OCI-LY7 (cell line): ENCODE measurements at regions not wholly inside any gene's neighbourhood (a gene's known extent, or its start where the extent isn't known, plus 50 kb on each side); places are given as distances from the start of the nearest gene placed in this dataset.

Experiments
- BruUV-seq: library from RNA; stranded (reverse); fragments of 400-500 nt; replicated peaks from 2 replicates; lab custom pipeline; 2021; lab: Mats Ljungman, UMichigan
- CTCF ChIA-PET: fragments of 300-600 bp; sonication (Branson Sonifier 250); formaldehyde crosslinking; loops from one replicate; lab custom pipeline; 2022; ENCODE audit warnings: antibody characterized with exemption; ENCODE audit not compliant: unreplicated experiment; lab: Charles Lee
- POLR2A ChIA-PET: fragments of 300-600 bp; sonication (Branson Sonifier 250); formaldehyde crosslinking; loops from one replicate; lab custom pipeline; 2022; ENCODE audit warnings: antibody characterized with exemption; lab: Charles Lee
- DNase-seq: peaks from one replicate; pipeline ENCODE4 v3.0.0-alpha.2; 2015; ENCODE audit warnings: low spot score
- H2AFZ ChIP-seq: fragments of 200-600 bp; sonication (generic), shearing (Covaris generic); 2 replicates; pipeline ENCODE4 v1.6.1; 2014; ENCODE audit warnings: mild to moderate bottlenecking, antibody characterized with exemption, low read length, moderate library complexity
- H3K27ac ChIP-seq: fragments of 200-600 bp; sonication (generic); 2 replicates; pipeline ENCODE4 v1.5.1; 2014; ENCODE audit warnings: mixed run types, low read depth, mild to moderate bottlenecking, moderate library complexity, low read length, inconsistent platforms; ENCODE audit not compliant: poor library complexity, severe bottlenecking
- H3K36me3 ChIP-seq: fragments of 200-600 bp; sonication (generic); 2 replicates; pipeline ENCODE4 v1.6.1; 2014; ENCODE audit warnings: mild to moderate bottlenecking, antibody characterized with exemption, low read length, moderate library complexity, mixed read lengths; ENCODE audit not compliant: insufficient read depth
- H3K4me1 ChIP-seq: fragments of 200-600 bp; sonication (generic); 2 replicates; pipeline ENCODE4 v1.5.1; 2014; ENCODE audit warnings: mild to moderate bottlenecking, low read length; ENCODE audit not compliant: insufficient read depth, poor library complexity, severe bottlenecking
- H3K4me2 ChIP-seq: fragments of 200-600 bp; sonication (generic); 2 replicates; pipeline ENCODE4 v1.6.1; 2014; ENCODE audit warnings: mild to moderate bottlenecking, low read length
- H3K4me3 ChIP-seq: fragments of 200-600 bp; sonication (generic); 2 replicates; pipeline ENCODE4 v1.5.1; 2014; ENCODE audit warnings: mild to moderate bottlenecking, low read depth, low read length; ENCODE audit not compliant: poor library complexity, severe bottlenecking
- H3K79me2 ChIP-seq: fragments of 200-600 bp; sonication (generic); 2 replicates; pipeline ENCODE4 v1.6.1; 2016; ENCODE audit warnings: low read depth, mild to moderate bottlenecking, low read length, moderate library complexity, mixed read lengths; ENCODE audit not compliant: insufficient read depth
- H3K9me2 ChIP-seq: fragments of 200-600 bp; sonication (generic); 2 replicates; pipeline ENCODE4 v1.6.1; 2016; ENCODE audit warnings: mild to moderate bottlenecking, low read length, mixed read lengths; ENCODE audit not compliant: insufficient read depth
- H3K9me3 ChIP-seq: fragments of 200-600 bp; sonication (generic); 2 replicates; pipeline ENCODE4 v1.6.1; 2014; ENCODE audit warnings: mild to moderate bottlenecking, mixed run types, low read length, mixed read lengths
- H4K20me1 ChIP-seq: fragments of 200-600 bp; sonication (generic); 2 replicates; pipeline ENCODE4 v1.6.1; 2014; ENCODE audit warnings: mild to moderate bottlenecking, antibody characterized with exemption, low read length, moderate library complexity, mixed read lengths; ENCODE audit not compliant: insufficient read depth
- CTCF ChIP-seq: fragments of 200-600 bp; sonication (generic); conservative IDR thresholded peaks from 2 replicates; pipeline ENCODE4 v1.5.1; 2014; ENCODE audit warnings: mild to moderate bottlenecking, antibody characterized with exemption, low read length, moderate library complexity, mixed read lengths
- EZH2phosphoT487 ChIP-seq: fragments of 200-600 bp; sonication (generic); IDR thresholded peaks from 2 replicates; pipeline ENCODE4 v1.6.1; 2018; ENCODE audit warnings: low read depth, borderline replicate concordance, mild to moderate bottlenecking, mixed run types, antibody characterized with exemption, low read length, moderate library complexity, mixed read lengths
- intact Hi-C: fragments of 100-400 bp; cut with micrococcal nuclease; formaldehyde crosslinking; loops from one replicate; pipeline ENCODE4 v1.10.0; 2022; ENCODE audit not compliant: unreplicated experiment

- H3K9me3 ChIP-seq = no peaks in the 10 kb centered on the region
- intact Hi-C loops = no loop called here
- ChIA-PET CTCF (no interaction called here), POLR2A (no interaction called here)
- no peaks in the 10 kb centered on the region for H3K36me3 ChIP-seq
- no peaks in the 10 kb centered on the region for H3K4me1 ChIP-seq
- H3K4me2 ChIP-seq = no peak overlapping the region
- H4K20me1 ChIP-seq = no peaks in the 10 kb centered on the region
- no peak overlapping the region for H3K27ac ChIP-seq
- H3K9me2 ChIP-seq = no peaks in the 10 kb centered on the region
- no peak overlapping the region for H3K4me3 ChIP-seq
- no peaks in the 10 kb centered on the region for H3K79me2 ChIP-seq
- DNase-seq = no peak
- no peak overlapping the region for H2AFZ ChIP-seq
- no TSS peak for BruUV-seq
- TF ChIP-seq EZH2phosphoT487 (no peak), CTCF (no peak)
Observed at GRCh38 chr2:149747456-149747855, 159.9 kb upstream of the MMADHC start.

GRCh38 chr2:149745396-149746230 lies 158.0 kb upstream of the MMADHC start:
- ChIA-PET POLR2A (no interaction called here), CTCF (no interaction called here)
- Histone ChIP-seq H3K4me3 (no peak overlapping the region), H3K9me2 (no peaks in the 10 kb centered on the region), H3K36me3 (no peaks in the 10 kb centered on the region), H4K20me1 (no peaks in the 10 kb centered on the region), H2AFZ (no peak overlapping the region), H3K4me1 (no peaks in the 10 kb centered on the region), H3K9me3 (no peaks in the 10 kb centered on the region), H3K27ac (no peak overlapping the region), H3K79me2 (no peaks in the 10 kb centered on the region), H3K4me2 (no peak overlapping the region)
- intact Hi-C loops = no loop called here
- DNase-seq = no peak
- BruUV-seq = no TSS peak
- no peak for TF ChIP-seq CTCF

GRCh38 chr2:149744865-149745264 lies 157.3 kb upstream of the MMADHC start:
- Histone ChIP-seq H3K4me1 (no peaks in the 10 kb centered on the region), H3K4me3 (no peak overlapping the region), H3K79me2 (no peaks in the 10 kb centered on the region), H3K9me3 (no peaks in the 10 kb centered on the region), H3K36me3 (no peaks in the 10 kb centered on the region), H2AFZ (no peak overlapping the region), H3K4me2 (no peak overlapping the region), H3K9me2 (no peaks in the 10 kb centered on the region), H3K27ac (no peak overlapping the region), H4K20me1 (no peaks in the 10 kb centered on the region)
- TF ChIP-seq CTCF = no peak
- TF ChIP-seq EZH2phosphoT487 = no peak
- ChIA-PET CTCF (no interaction called here), POLR2A (no interaction called here)
- no TSS peak for BruUV-seq
- DNase-seq = no peak
- intact Hi-C loops = no loop called here
